ENCODE measurements at regions not wholly inside any gene's neighbourhood (a gene's known extent, or its start where the extent isn't known, plus 50 kb on each side); places are given as distances from the start of the nearest gene placed in this dataset.

DNA sequence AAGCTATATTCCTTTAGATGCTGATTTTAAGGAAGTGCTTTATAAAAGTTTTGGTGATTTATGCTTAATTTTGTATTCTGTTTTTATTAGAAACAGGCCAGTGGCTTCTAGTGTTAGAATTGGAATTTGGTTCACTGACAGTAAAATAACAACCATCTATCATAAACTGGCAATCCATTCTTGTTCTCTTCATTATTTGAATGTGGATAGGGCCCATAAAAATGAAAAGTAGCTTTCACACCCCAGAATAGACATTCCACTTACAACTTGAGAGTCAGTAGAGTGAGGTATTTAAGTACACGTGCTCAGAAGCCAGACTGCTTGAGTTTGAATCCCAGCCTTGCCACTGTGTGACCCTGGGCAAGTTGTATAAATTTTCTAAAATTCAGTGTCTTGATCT, 232.4 kb upstream of the CTSO start:
- intact Hi-C loops (cut with DNase I) = no loop called here
- H3K4me1 ChIP-seq (replicated peaks) = no peaks in the 10 kb centered on the region
- H3K4me3 ChIP-seq = no peak overlapping the region
- no peaks in the 10 kb centered on the region for H3K9me3 ChIP-seq
- WGBS = 43% methylated on average over 1 of the region's 1 CpG
- H3K27me3 ChIP-seq (replicated peaks; ENCODE audit: insufficient read depth) = no peaks in the 10 kb centered on the region
- H3K27ac ChIP-seq = no peak overlapping the region
- no peak for DNase-seq (ENCODE audit: low spot score)
- H3K36me3 ChIP-seq = no peaks in the 10 kb centered on the region
- TF ChIP-seq POLR2A (IDR thresholded peaks at IDR 0.05) (no peak), POLR2AphosphoS5 (IDR thresholded peaks at IDR 0.05) (no peak)

DNA sequence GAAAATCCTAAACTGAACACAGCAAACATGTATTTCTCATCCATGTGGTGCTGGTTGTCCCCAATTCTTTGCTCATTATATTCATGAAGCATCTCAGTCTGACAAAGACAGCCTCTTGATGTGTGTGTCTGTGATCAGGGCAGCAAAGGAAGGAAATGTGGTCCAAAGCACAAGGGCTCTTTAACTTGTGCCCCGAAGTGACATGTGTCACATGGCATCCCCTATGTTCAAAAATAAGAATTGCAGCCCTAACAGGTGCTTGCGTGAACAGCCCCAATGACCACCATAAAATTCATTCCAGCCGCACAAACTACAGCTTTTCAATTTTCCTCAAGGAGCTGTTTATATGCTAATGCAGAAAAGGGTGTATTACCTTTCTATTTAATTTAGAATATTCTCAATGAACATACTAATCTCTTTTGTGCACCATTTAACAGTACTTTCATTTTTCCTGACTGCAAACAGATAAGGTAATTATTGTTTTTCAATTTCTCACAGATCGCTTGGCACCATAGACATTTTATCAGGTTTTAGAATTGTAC, 231.9 kb upstream of the CTSO start:
- TF ChIP-seq POLR2AphosphoS5 (IDR thresholded peaks at IDR 0.05) (no peak), POLR2A (IDR thresholded peaks at IDR 0.05) (no peak)
- TF ChIP-seq, protein P1, sequence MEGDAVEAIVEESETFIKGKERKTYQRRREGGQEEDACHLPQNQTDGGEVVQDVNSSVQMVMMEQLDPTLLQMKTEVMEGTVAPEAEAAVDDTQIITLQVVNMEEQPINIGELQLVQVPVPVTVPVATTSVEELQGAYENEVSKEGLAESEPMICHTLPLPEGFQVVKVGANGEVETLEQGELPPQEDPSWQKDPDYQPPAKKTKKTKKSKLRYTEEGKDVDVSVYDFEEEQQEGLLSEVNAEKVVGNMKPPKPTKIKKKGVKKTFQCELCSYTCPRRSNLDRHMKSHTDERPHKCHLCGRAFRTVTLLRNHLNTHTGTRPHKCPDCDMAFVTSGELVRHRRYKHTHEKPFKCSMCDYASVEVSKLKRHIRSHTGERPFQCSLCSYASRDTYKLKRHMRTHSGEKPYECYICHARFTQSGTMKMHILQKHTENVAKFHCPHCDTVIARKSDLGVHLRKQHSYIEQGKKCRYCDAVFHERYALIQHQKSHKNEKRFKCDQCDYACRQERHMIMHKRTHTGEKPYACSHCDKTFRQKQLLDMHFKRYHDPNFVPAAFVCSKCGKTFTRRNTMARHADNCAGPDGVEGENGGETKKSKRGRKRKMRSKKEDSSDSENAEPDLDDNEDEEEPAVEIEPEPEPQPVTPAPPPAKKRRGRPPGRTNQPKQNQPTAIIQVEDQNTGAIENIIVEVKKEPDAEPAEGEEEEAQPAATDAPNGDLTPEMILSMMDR (IDR thresholded peaks at IDR 0.05) = no peak
- Histone ChIP-seq H3K36me3 (no peaks in the 10 kb centered on the region), H3K27me3 (replicated peaks; ENCODE audit: insufficient read depth) (no peaks in the 10 kb centered on the region), H3K4me3 (no peak overlapping the region), H3K27ac (no peak overlapping the region), H3K4me1 (replicated peaks) (no peaks in the 10 kb centered on the region), H3K9me3 (no peaks in the 10 kb centered on the region)
- intact Hi-C loops (cut with DNase I) = no loop called here
- no peak for DNase-seq (ENCODE audit: low spot score)
- WGBS = 92% methylated on average over 4 of the region's 4 CpGs

- TF ChIP-seq, protein P1 (IDR thresholded peaks at IDR 0.05) = no peak
- TF ChIP-seq POLR2A (IDR thresholded peaks at IDR 0.05) (no peak), POLR2AphosphoS5 (IDR thresholded peaks at IDR 0.05) (no peak)
- H3K27me3 ChIP-seq (replicated peaks; ENCODE audit: insufficient read depth) = no peaks in the 10 kb centered on the region
- no peak for DNase-seq (ENCODE audit: low spot score)
- H3K9me3 ChIP-seq = no peaks in the 10 kb centered on the region
- no peaks in the 10 kb centered on the region for H3K36me3 ChIP-seq
- WGBS = 42% methylated on average over 1 of the region's 1 CpG
- no peak overlapping the region for H3K4me3 ChIP-seq
- intact Hi-C loops (cut with DNase I) = no loop called here
- no peaks in the 10 kb centered on the region for H3K4me1 ChIP-seq (replicated peaks)
- H3K27ac ChIP-seq = no peak overlapping the region
Measured at GRCh38 chr4:156182269-156182668, 228.6 kb upstream of the CTSO start.

DNA sequence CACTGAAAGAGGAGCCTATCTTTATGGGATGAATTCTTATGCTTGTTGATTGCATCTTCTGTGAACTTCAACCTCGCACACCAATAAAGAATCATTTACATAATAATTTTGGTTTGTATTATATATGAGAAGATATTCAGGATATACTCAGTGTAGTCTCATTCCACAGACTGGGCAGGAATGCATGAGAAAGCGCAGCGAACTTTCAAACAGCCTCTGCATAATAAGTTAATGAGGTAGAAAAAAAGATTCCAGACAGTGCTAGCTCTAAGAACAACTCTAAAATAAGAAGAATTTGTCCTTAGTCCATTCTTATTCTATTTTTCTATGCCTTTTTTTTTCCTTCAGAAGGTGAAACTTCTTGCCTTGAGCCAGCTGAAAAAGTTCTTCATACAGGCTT, 224.3 kb upstream of the CTSO start:
- no peaks in the 10 kb centered on the region for H3K9me3 ChIP-seq
- no peak overlapping the region for H3K4me3 ChIP-seq
- no peaks in the 10 kb centered on the region for H3K36me3 ChIP-seq
- H3K4me1 ChIP-seq (replicated peaks) = no peaks in the 10 kb centered on the region
- DNase-seq (ENCODE audit: low spot score) = no peak
- no peak overlapping the region for H3K27ac ChIP-seq
- TF ChIP-seq, protein P1 (IDR thresholded peaks at IDR 0.05) = no peak
- TF ChIP-seq POLR2AphosphoS5 (IDR thresholded peaks at IDR 0.05) (no peak), POLR2A (IDR thresholded peaks at IDR 0.05) (no peak)
- 84% methylated on average over 3 of the region's 3 CpGs for WGBS
- H3K27me3 ChIP-seq (replicated peaks; ENCODE audit: insufficient read depth) = no peaks in the 10 kb centered on the region
- intact Hi-C loops (cut with DNase I) = no loop called here

DNA sequence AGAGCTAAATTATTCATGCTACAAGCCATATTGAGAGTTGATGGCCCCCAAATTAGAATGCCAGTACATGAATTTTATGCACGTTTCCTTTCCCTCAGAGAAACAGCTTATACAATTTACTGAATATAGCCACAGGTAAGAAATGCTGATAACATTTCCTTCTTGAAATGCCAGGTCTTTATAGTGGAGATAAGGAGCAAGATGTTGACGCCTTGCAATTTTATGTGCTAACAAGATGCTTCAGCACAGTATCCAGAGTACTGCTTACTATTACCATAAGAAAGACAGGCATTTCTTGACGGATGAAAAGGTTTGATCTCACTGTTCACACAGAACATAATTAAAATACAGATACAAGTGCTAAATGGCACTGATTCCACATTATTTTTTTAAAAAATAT, 223.2 kb upstream of the CTSO start:
- 91% methylated on average over 3 of the region's 3 CpGs for WGBS
- Histone ChIP-seq H3K27ac (no peak overlapping the region), H3K36me3 (no peaks in the 10 kb centered on the region), H3K27me3 (replicated peaks; ENCODE audit: insufficient read depth) (no peaks in the 10 kb centered on the region), H3K9me3 (no peaks in the 10 kb centered on the region), H3K4me1 (replicated peaks) (no peaks in the 10 kb centered on the region), H3K4me3 (no peak overlapping the region)
- intact Hi-C loops (cut with DNase I) = no loop called here
- TF ChIP-seq POLR2A (IDR thresholded peaks at IDR 0.05) (no peak), POLR2AphosphoS5 (IDR thresholded peaks at IDR 0.05) (no peak)
- TF ChIP-seq, protein P1 (IDR thresholded peaks at IDR 0.05) = no peak
- no peak for DNase-seq (ENCODE audit: low spot score)

Measured in prostate gland (tissue), 2 donors.